Transverse colon (tissue), 4 donors: ENCODE measurements at regions not wholly inside any gene's neighbourhood (a gene's known extent, or its start where the extent isn't known, plus 50 kb on each side); places are given as distances from the start of the nearest gene placed in this dataset.
"Not testable (repeated sequence)": the region's sequence is repeated elsewhere in the genome, so short reads cannot be mapped to it uniquely, and the experiment has no call there.

Source experiments
- DNase-seq: peaks from one replicate; pipeline ENCODE4 v3.0.0-alpha.2; 2019
- H3K27ac ChIP-seq, 4 donors: fragments of 200-600 bp; sonication (generic); 2 replicates each; pipeline ENCODE4 v1.5.1; 2016 to 2018; ENCODE audit warnings: inconsistent platforms in 4 of 4
- H3K27me3 ChIP-seq: fragments of 200-600 bp; sonication (generic); 2 replicates; pipeline ENCODE4 v1.5.1; 2017; ENCODE audit warnings: inconsistent platforms
- H3K36me3 ChIP-seq, 4 donors: fragments of 200-600 bp; sonication (generic); 2 replicates each; pipeline ENCODE4 v1.5.1; 2017 to 2019; ENCODE audit warnings: inconsistent platforms in 4 of 4
- H3K4me1 ChIP-seq, 4 donors: fragments of 200-600 bp; sonication (generic); 2 replicates each; pipeline ENCODE4 v1.5.1; 2017 to 2020; ENCODE audit warnings: inconsistent platforms in 4 of 4
- H3K4me3 ChIP-seq, 4 donors: fragments of 200-600 bp; sonication (generic); 1 replicate in 1 of 4; 2 replicates in 3 of 4; pipeline versions ENCODE4 v1.5.1 to v1.6.1; 2017 to 2019; ENCODE audit warnings: inconsistent platforms in 4 of 4
- H3K9me3 ChIP-seq, 2 donors: fragments of 200-600 bp; sonication (generic); 2 replicates each; pipeline ENCODE4 v1.5.1; 2017 to 2019; ENCODE audit warnings: inconsistent platforms in 2 of 2
- EP300 ChIP-seq: sonication (generic); formaldehyde crosslinking; IDR thresholded peaks from one replicate; pipeline ENCODE4 v1.6.1; 2017; ENCODE audit warnings: antibody characterized with exemption, low read depth
- POLR2A ChIP-seq: fragments of 450-650 bp; IDR thresholded peaks from one replicate; pipeline ENCODE4 v1.6.1; 2016; ENCODE audit warnings: antibody characterized with exemption, mild to moderate bottlenecking, moderate library complexity
- POLR2AphosphoS5 ChIP-seq, 3 donors: sonication (generic); formaldehyde crosslinking; IDR thresholded peaks; one replicate each; pipeline ENCODE4 v1.6.1; 2016; ENCODE audit warnings: antibody characterized with exemption in 3 of 3
- WGBS, 2 donors: methylation state at CpG; one replicate each; pipeline ENCODE4 v1.1.5; 2018; ENCODE audit warnings: low coverage in 1 of 2; 5-methylcytosine and 5-hydroxymethylcytosine counted together
- in situ Hi-C, 4 donors: fragments of 200-750 bp; cut with MboI; loops; one replicate each; pipeline versions ENCODE4 v1.15.0 to v1.15.1; 2017; ENCODE audit warnings: low sequenced_read_pairs in 3 of 4, low pct_ligation_motif_present in 1 of 4, low pct_unique_long_range_greater_than_20kb in 1 of 4
- intact Hi-C: fragments of 100-400 bp; cut with DNase I; formaldehyde crosslinking; loops from one replicate; pipeline ENCODE4 v1.15.1; 2023; ENCODE audit warnings: low total_unique reads
- TF ChIP-seq, protein P1 (sequence below), 5 experiments: fragments of 200-600 bp in 3 of 5; fragments of 450-650 bp in 2 of 5; sonication (generic) in 3 of 5; IDR thresholded peaks; 1 replicate in 2 of 5; 2 replicates in 3 of 5; pipeline ENCODE4 v1.5.1; 2016 to 2017; ENCODE audit warnings: antibody characterized with exemption in 5 of 5, inconsistent platforms in 3 of 5, mild to moderate bottlenecking in 2 of 5, moderate library complexity in 1 of 5

DNA sequence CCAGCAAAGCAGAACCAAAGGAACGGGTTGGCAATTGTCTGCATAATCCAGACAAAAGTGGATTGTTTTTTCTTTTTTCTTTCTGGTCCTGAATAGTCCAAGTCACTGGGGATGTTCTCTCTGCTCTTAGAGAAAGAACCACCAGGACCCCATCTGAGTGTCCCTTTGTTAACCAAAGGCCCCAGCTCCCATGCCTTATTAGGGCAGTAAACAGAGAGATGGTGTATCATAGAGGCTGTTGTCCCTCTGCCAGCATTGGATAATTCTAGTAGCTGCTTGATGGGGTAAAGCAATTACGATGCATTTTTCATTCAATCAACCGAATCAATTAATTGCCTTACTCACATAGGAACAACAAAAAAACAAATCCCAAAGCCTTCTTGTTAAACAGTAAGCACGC lies 213.0 kb downstream of the BUB3 start:
- WGBS, 2 donors, result 92% methylated on average over 4 of the region's 4 CpGs
- Histone ChIP-seq H3K36me3 (no peaks in the 10 kb centered on the region), H3K27me3 (no peaks in the 10 kb centered on the region), H3K4me3 (no peak overlapping the region), H3K4me1 (no peaks in the 10 kb centered on the region), H3K9me3 (no peaks in the 10 kb centered on the region), H3K27ac (no peak overlapping the region)
- TF ChIP-seq, protein P1, sequence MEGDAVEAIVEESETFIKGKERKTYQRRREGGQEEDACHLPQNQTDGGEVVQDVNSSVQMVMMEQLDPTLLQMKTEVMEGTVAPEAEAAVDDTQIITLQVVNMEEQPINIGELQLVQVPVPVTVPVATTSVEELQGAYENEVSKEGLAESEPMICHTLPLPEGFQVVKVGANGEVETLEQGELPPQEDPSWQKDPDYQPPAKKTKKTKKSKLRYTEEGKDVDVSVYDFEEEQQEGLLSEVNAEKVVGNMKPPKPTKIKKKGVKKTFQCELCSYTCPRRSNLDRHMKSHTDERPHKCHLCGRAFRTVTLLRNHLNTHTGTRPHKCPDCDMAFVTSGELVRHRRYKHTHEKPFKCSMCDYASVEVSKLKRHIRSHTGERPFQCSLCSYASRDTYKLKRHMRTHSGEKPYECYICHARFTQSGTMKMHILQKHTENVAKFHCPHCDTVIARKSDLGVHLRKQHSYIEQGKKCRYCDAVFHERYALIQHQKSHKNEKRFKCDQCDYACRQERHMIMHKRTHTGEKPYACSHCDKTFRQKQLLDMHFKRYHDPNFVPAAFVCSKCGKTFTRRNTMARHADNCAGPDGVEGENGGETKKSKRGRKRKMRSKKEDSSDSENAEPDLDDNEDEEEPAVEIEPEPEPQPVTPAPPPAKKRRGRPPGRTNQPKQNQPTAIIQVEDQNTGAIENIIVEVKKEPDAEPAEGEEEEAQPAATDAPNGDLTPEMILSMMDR (IDR thresholded peaks at IDR 0.05), result no peak
- TF ChIP-seq EP300 (no peak), POLR2A (no peak), POLR2AphosphoS5 (IDR thresholded peaks at IDR 0.05) (no peak)
- in situ Hi-C loops (no loop called here), intact Hi-C loops (no loop called here)
- no peak for DNase-seq

DNA sequence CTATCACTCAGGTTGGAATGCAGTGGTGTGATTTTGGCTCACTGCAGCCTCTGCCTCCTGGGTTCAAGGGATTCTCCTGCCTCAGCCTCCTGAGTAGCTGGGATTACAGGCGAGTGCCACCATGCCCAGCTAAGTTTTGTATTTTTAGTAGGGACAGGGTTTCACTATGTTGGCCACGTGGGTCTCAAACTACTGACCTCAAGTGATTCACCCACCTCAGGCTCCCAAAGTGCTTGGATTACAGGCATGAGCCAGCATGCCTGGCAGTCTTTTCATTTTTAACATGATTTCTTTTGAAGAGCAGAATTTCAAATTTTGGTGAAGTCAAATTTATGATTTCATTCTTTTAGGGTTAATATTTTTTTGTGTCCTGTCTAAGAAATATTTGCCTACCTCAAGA lies 217.4 kb downstream of the BUB3 start:
- 57 to 83% methylated on average over 1 to 2 of the region's 2 CpGs for WGBS, 2 donors
- in situ Hi-C loops, DNase-seq, H3K27ac ChIP-seq, intact Hi-C loops, H3K4me1 ChIP-seq, H3K36me3 ChIP-seq, H3K4me3 ChIP-seq, H3K27me3 ChIP-seq, H3K9me3 ChIP-seq: not testable (repeated sequence)

DNA sequence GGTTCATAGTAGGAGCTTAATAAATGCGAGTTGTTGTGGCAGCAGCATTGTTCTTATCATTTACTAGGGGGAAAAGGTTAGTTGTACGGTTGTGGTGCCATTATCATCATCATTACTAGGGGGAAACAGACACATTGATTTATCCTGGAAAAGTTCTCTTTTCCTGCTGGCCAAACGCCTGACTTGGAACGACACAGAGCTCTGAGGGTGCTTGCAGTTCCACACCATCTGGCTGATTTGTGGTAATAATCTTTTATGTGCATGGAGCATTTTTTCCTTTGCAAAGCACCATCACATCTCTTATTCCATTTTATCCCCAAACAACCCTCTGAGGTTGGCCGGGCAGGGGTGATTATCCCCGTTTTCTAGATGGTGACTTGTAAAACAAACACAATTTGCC lies 219.4 kb downstream of the BUB3 start:
- intact Hi-C loops, result no loop called here
- in situ Hi-C loops, result no loop called here
- Histone ChIP-seq H3K36me3 (no peaks in the 10 kb centered on the region), H3K4me3 (no peak overlapping the region), H3K9me3 (no peaks in the 10 kb centered on the region), H3K4me1 (peaks cover 0 to 4% (median 0%) of the 10 kb centered on the region in 4 donors), H3K27ac (no peak overlapping the region), H3K27me3 (no peaks in the 10 kb centered on the region)
- no peak for TF ChIP-seq POLR2AphosphoS5 (IDR thresholded peaks at IDR 0.05)
- TF ChIP-seq, protein P1 (IDR thresholded peaks at IDR 0.05), result no peak
- no peak for TF ChIP-seq EP300
- TF ChIP-seq POLR2A, result no peak
- 71 to 73% methylated on average over 6 of the region's 6 CpGs for WGBS, 2 donors
- DNase-seq, result no peak

DNA sequence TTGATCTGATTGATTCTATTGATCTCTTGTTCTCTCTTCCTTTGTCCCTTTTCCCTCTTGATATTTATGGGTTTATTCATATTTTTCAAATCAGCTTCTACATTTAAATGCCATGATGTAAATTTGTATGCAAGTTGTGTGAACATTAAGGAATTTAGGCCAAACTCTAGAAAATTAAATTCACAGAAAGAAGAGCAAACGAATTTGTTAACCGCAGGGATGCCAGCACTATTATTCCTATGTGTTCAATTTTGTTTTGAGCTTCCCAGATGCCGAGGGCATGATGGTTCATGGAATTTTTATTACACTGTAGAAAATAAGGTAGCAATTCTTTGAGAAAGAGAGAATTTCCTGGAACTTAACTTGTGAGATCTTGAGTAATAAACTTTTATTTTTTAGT lies 220.9 kb downstream of the BUB3 start:
- 63 to 78% methylated on average over 2 to 3 of the region's 3 CpGs for WGBS, 2 donors
- DNase-seq, result no peak
- in situ Hi-C loops (no loop called here), intact Hi-C loops (no loop called here)
- H3K4me3 ChIP-seq, result no peak overlapping the region
- H3K27ac ChIP-seq, result no peak overlapping the region
- TF ChIP-seq EP300 (no peak), POLR2A (no peak), POLR2AphosphoS5 (IDR thresholded peaks at IDR 0.05) (no peak)
- TF ChIP-seq, protein P1 (IDR thresholded peaks at IDR 0.05), result no peak
- no peaks in the 10 kb centered on the region for H3K36me3 ChIP-seq
- no peaks in the 10 kb centered on the region for H3K27me3 ChIP-seq
- H3K9me3 ChIP-seq, result no peaks in the 10 kb centered on the region
- peaks cover 0 to 4% (median 0%) of the 10 kb centered on the region in 4 donors for H3K4me1 ChIP-seq

DNA sequence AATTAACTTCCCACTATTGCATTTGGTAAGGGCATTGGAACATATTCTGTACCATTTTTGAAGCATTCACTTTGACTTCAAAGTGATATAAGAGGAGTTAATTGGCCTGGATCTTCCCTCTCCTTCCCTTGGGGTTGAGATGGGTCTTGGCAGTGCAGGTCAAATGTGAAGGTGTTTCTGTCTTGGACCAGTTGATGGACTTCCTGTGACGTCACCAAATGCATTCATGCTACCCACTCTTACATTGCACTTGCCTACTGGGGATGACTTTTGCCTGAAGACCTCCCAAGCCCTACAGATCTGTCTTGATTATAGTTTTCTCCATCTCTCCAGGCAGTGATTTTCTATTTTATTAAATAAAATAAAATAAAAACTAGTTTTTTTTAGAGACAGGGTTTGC lies 221.5 kb downstream of the BUB3 start:
- no peaks in the 10 kb centered on the region for H3K27me3 ChIP-seq
- in situ Hi-C loops, result no loop called here
- intact Hi-C loops, result no loop called here
- H3K9me3 ChIP-seq, result no peaks in the 10 kb centered on the region
- H3K4me1 ChIP-seq, result peaks cover 0 to 4% (median 0%) of the 10 kb centered on the region in 4 donors
- TF ChIP-seq POLR2AphosphoS5 (IDR thresholded peaks at IDR 0.05) (no peak), EP300 (no peak), POLR2A (no peak)
- TF ChIP-seq, protein P1 (IDR thresholded peaks at IDR 0.05), result no peak
- H3K36me3 ChIP-seq, result no peaks in the 10 kb centered on the region
- no peak overlapping the region for H3K4me3 ChIP-seq
- DNase-seq, result no peak
- WGBS, 2 donors, result 78 to 100% methylated on average over 1 of the region's 1 CpG
- no peak overlapping the region for H3K27ac ChIP-seq
